PC-3 (cell line): ENCODE measurements at regions not wholly inside any gene's neighbourhood (a gene's known extent, or its start where the extent isn't known, plus 50 kb on each side); places are given as distances from the start of the nearest gene placed in this dataset.

Experiments used
- CTCF ChIP-seq: fragments of 300-600 bp; sonication (generic); conservative IDR thresholded peaks from 2 replicates; pipeline ENCODE4 v1.5.1; 2017; ENCODE audit warnings: antibody characterized with exemption, low read depth, mild to moderate bottlenecking, low read length
- EZH2 ChIP-seq: fragments of 300-600 bp; sonication (generic); IDR thresholded peaks from one replicate; pipeline ENCODE4 v1.6.1; 2017; ENCODE audit warnings: antibody characterized with exemption, mild to moderate bottlenecking, low read length; ENCODE audit not compliant: unreplicated experiment
- EZH2phosphoT487 ChIP-seq: fragments of 300-600 bp; sonication (generic); IDR thresholded peaks from 2 replicates; pipeline ENCODE4 v1.6.1; 2018; ENCODE audit warnings: mild to moderate bottlenecking, antibody characterized with exemption, low read length, borderline replicate concordance

- no peak for TF ChIP-seq CTCF
- TF ChIP-seq EZH2phosphoT487, result no peak
- TF ChIP-seq EZH2, result no peak
These were observed 174.4 kb downstream of the MARCHF11 start for GRCh38 chr5:16005225-16005624.
